PC-3 (cell line): ENCODE measurements at regions not wholly inside any gene's neighbourhood (a gene's known extent, or its start where the extent isn't known, plus 50 kb on each side); places are given as distances from the start of the nearest gene placed in this dataset.

Experiments
- ATAC-seq: fragments of 200-7000 bp; cut with Tn5 transposase; 2 replicates; pipeline ENCODE4 v1.9.1; 2020; ENCODE audit warnings: mild to moderate bottlenecking, moderate library complexity
- BruUV-seq: library from RNA; stranded (reverse); fragments of 400-500 nt; replicated peaks from 2 replicates; lab custom pipeline; 2021; lab: Mats Ljungman, UMichigan
- CTCF ChIA-PET: fragments of 300-600 bp; sonication (Branson Sonifier 250); formaldehyde crosslinking; loops from one replicate; lab custom pipeline; 2022; ENCODE audit warnings: antibody characterized with exemption; lab: Charles Lee
- POLR2A ChIA-PET: fragments of 300-600 bp; sonication (Branson Sonifier 250); formaldehyde crosslinking; loops from one replicate; lab custom pipeline; 2022; ENCODE audit warnings: antibody characterized with exemption; ENCODE audit not compliant: unreplicated experiment; lab: Charles Lee
- DNase-seq: peaks from one replicate; pipeline ENCODE4 v3.0.0-alpha.2; 2015
- H2AFZ ChIP-seq: fragments of 300-600 bp; sonication (generic); 2 replicates; pipeline ENCODE4 v1.6.0; 2016; ENCODE audit warnings: antibody characterized with exemption, low read length
- H3F3A ChIP-seq: fragments of 300-600 bp; sonication (generic); one replicate; pipeline ENCODE4 v1.6.0; 2017; ENCODE audit warnings: antibody characterized with exemption, low read length, control low read depth, mild to moderate bottlenecking; ENCODE audit not compliant: unreplicated experiment
- H3K27ac ChIP-seq: fragments of 300-600 bp; sonication (generic); 2 replicates; pipeline ENCODE4 v1.5.1; 2016; ENCODE audit warnings: mild to moderate bottlenecking, low read length
- H3K27me3 ChIP-seq: fragments of 300-600 bp; sonication (generic); 2 replicates; pipeline ENCODE4 v1.6.1; 2016; ENCODE audit warnings: low read length, mixed read lengths
- H3K36me3 ChIP-seq: fragments of 300-600 bp; sonication (generic); 2 replicates; pipeline ENCODE4 v1.6.1; 2016; ENCODE audit warnings: low read depth, mixed run types, low read length, mixed read lengths
- H3K4me1 ChIP-seq: fragments of 300-600 bp; sonication (generic); 2 replicates; pipeline ENCODE4 v1.5.1; 2016; ENCODE audit warnings: low read length; ENCODE audit not compliant: insufficient read depth
- H3K4me2 ChIP-seq: fragments of 300-600 bp; sonication (generic); 2 replicates; pipeline ENCODE4 v1.6.0; 2016; ENCODE audit warnings: low read length
- H3K4me3 ChIP-seq: fragments of 300-600 bp; sonication (generic); 2 replicates; pipeline ENCODE4 v1.5.1; 2016; ENCODE audit warnings: mild to moderate bottlenecking, low read length, mixed read lengths
- H3K79me2 ChIP-seq: fragments of 300-600 bp; sonication (generic); 2 replicates; pipeline ENCODE4 v1.6.1; 2017; ENCODE audit warnings: low read length, mixed read lengths
- H3K9ac ChIP-seq: fragments of 300-600 bp; sonication (generic); 2 replicates; pipeline ENCODE4 v1.6.0; 2016; ENCODE audit warnings: mild to moderate bottlenecking, low read length
- H3K9me2 ChIP-seq: fragments of 300-600 bp; sonication (generic); replicated peaks from 2 replicates; pipeline ENCODE4 v1.6.1; 2016; ENCODE audit warnings: mixed run types, low read length, mixed read lengths
- H3K9me3 ChIP-seq: fragments of 300-600 bp; sonication (generic); 2 replicates; pipeline ENCODE4 v1.6.1; 2016; ENCODE audit warnings: low read length, mixed read lengths
- H4K20me1 ChIP-seq: fragments of 300-600 bp; sonication (generic); 2 replicates; pipeline ENCODE4 v1.6.1; 2016; ENCODE audit warnings: low read length, mixed read lengths
- EZH2 ChIP-seq: fragments of 300-600 bp; sonication (generic); IDR thresholded peaks from one replicate; pipeline ENCODE4 v1.6.1; 2017; ENCODE audit warnings: antibody characterized with exemption, mild to moderate bottlenecking, low read length; ENCODE audit not compliant: unreplicated experiment
- EZH2phosphoT487 ChIP-seq: fragments of 300-600 bp; sonication (generic); IDR thresholded peaks from 2 replicates; pipeline ENCODE4 v1.6.1; 2018; ENCODE audit warnings: mild to moderate bottlenecking, antibody characterized with exemption, low read length, borderline replicate concordance
- intact Hi-C: fragments of 100-400 bp; cut with micrococcal nuclease; formaldehyde crosslinking; loops from 2 replicates; pipeline ENCODE4 v1.9.0; 2023
- TF ChIP-seq, protein P1 (sequence below): fragments of 300-600 bp; sonication (generic); conservative IDR thresholded peaks from 2 replicates; pipeline ENCODE4 v1.5.1; 2017; ENCODE audit warnings: antibody characterized with exemption, low read depth, mild to moderate bottlenecking, low read length

DNA sequence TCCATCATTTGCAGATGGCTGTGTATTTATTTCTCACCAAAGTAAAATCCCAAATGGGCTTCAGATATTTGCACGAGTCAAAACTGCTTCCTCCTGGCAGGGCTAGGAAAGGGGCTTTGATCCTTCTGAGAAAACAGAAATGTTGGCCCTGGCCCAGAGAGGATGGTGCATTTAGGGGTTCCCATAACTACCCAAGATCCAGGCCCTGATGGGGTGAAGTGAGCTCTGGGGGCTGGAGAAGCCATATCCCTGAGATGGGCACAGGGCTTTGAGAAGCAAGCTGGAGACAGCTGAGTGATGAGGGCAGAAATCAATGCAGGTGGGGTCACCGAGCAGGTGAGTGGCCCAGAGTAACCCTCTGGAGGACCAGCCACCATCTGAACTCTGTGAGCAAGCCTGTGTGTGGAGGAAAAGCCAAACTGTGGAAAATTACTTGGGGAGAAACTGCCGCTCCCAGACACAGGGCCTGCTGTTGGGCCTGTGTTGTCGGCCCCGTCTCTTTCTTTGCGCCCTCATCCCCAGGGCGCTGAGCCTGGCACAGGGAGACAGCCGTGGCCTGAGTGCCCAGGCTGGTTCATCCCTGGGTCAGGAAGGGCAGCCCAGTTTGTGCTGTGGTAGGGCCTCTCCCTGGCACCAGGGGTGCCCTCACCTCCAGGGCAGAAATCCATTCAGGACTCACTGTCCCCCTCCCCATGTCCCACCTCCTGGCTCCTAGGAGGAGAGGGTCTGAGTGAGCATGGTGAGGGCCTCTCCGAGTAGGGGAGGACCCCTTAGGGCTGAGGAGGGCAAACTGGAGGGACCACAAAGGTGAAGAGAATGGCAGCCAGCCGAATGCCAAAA is 167.8 kb upstream of the HAAO start:
- CTCF ChIA-PET: no interaction called here
- TF ChIP-seq EZH2phosphoT487: no peak
- no peak for TF ChIP-seq EZH2
- TF ChIP-seq, protein P1, sequence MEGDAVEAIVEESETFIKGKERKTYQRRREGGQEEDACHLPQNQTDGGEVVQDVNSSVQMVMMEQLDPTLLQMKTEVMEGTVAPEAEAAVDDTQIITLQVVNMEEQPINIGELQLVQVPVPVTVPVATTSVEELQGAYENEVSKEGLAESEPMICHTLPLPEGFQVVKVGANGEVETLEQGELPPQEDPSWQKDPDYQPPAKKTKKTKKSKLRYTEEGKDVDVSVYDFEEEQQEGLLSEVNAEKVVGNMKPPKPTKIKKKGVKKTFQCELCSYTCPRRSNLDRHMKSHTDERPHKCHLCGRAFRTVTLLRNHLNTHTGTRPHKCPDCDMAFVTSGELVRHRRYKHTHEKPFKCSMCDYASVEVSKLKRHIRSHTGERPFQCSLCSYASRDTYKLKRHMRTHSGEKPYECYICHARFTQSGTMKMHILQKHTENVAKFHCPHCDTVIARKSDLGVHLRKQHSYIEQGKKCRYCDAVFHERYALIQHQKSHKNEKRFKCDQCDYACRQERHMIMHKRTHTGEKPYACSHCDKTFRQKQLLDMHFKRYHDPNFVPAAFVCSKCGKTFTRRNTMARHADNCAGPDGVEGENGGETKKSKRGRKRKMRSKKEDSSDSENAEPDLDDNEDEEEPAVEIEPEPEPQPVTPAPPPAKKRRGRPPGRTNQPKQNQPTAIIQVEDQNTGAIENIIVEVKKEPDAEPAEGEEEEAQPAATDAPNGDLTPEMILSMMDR: no peak
- H3K79me2 ChIP-seq: no peaks in the 10 kb centered on the region
- H3K4me2 ChIP-seq: no peak overlapping the region
- ATAC-seq (no peak), DNase-seq (no peak)
- no peak overlapping the region for H2AFZ ChIP-seq
- H4K20me1 ChIP-seq: no peaks in the 10 kb centered on the region
- no peaks in the 10 kb centered on the region for H3K27me3 ChIP-seq
- H3K36me3 ChIP-seq: no peaks in the 10 kb centered on the region
- no peak overlapping the region for H3K27ac ChIP-seq
- H3K4me1 ChIP-seq: peaks cover 12% of the 10 kb centered on the region
- intact Hi-C loops: no loop called here
- no TSS peak for BruUV-seq
- H3K9me2 ChIP-seq: no peaks in the 10 kb centered on the region
- H3K9ac ChIP-seq: no peak overlapping the region
- no peaks in the 10 kb centered on the region for H3K9me3 ChIP-seq
- POLR2A ChIA-PET: no interaction called here
- no peak overlapping the region for H3K4me3 ChIP-seq
- no peaks in the 10 kb centered on the region for H3F3A ChIP-seq

DNA sequence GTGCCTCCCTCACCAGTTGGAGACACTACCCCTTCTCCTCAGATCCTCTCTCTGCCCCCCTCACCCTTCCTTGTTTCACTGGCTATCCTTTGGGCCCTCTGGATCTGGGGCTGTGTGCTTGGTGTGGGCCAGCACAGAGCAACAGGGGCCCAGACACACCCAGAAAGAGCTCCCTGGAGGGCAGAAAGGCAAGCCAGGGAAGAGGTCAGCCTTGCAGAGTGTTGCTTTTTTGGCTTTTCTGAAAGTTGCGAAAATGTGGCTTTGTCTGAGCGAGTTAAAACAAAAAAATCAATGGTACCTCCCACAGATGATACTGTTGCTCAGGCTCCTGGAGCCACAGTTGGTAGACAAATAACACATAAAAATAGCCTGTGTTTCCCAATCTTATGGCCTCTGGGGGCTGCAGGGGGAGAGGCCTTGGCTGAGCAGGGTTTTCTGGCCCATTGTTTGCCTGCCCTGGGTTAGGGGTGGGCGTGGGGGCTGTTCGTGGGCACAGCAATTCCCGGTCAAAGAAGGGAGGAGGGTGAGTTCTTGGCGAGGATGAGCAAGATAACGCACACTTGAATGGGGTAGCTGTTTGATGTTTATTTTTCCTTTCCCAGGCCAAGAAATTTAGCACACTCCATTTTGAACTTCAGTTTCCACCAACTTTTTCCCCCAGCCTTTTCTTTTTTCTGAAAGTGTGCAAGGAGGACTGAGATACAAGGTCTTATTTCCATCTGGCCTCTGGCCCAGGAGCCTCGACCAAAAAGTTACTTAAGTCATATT is 167.0 kb upstream of the HAAO start:
- ChIA-PET POLR2A (no interaction called here), CTCF (no interaction called here)
- Histone ChIP-seq H3K79me2 (no peaks in the 10 kb centered on the region), H3K27me3 (no peaks in the 10 kb centered on the region), H3K9me2 (no peaks in the 10 kb centered on the region), H3K27ac (no peak overlapping the region), H3K9ac (no peak overlapping the region), H3K4me3 (no peak overlapping the region), H3K36me3 (no peaks in the 10 kb centered on the region), H3F3A (no peaks in the 10 kb centered on the region), H3K4me2 (no peak overlapping the region), H2AFZ (no peak overlapping the region), H3K9me3 (no peaks in the 10 kb centered on the region), H3K4me1 (peaks cover 4% of the 10 kb centered on the region), H4K20me1 (no peaks in the 10 kb centered on the region)
- TF ChIP-seq EZH2phosphoT487 (no peak), EZH2 (no peak)
- TF ChIP-seq, protein P1: no peak
- intact Hi-C loops: no loop called here
- BruUV-seq: no TSS peak
- no peak for ATAC-seq
- DNase-seq: no peak
